NOMO-1 treated with dmso at 0.1 percent for 144 hours (cell line): ENCODE measurements at regions not wholly inside any gene's neighbourhood (a gene's known extent, or its start where the extent isn't known, plus 50 kb on each side); places are given as distances from the start of the nearest gene placed in this dataset.

Experiments used
- DNase-seq: peaks from one replicate; lab custom pipeline; 2025; ENCODE audit not compliant: unreplicated experiment; lab: John Stamatoyannopoulos, UW

DNA sequence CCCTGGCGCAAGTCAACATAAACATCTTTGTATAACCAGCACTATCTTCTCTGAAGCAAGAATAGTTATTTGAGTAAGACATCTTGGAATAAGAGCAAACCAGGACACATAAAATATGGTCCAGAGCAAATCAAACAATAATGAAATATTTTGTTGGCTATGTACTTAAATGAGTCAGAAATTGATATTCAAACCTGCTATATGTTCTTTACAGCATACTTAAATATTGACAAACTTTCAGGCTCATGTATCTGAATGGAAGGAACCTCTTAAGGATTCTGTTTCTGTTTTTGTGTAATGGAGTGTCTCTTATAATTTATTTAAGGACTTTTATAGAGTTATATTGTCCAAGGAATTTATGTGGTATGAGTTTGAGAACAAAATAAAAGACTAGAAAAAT, 747.3 kb downstream of the EFNA5 start:
- DNase-seq = no peak

DNA sequence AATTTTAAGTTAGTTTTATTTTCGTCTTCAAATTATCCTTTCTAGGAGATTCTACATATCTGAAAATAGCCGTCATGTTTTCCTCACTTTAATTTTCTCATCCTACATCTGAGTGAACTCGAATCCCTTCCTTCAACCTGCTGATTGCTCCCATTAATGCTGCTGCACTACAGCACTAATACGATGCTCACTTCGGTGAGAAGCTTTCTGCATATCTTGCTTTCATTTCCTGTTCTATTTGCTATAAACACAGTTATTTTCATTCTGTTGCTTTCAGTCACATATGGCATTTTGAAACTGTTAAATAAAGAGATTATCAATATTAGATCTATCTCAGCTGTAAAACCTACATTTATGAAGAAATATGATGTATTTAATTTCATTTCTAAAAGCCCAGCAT, 749.2 kb downstream of the EFNA5 start:
- DNase-seq = no peak

DNA sequence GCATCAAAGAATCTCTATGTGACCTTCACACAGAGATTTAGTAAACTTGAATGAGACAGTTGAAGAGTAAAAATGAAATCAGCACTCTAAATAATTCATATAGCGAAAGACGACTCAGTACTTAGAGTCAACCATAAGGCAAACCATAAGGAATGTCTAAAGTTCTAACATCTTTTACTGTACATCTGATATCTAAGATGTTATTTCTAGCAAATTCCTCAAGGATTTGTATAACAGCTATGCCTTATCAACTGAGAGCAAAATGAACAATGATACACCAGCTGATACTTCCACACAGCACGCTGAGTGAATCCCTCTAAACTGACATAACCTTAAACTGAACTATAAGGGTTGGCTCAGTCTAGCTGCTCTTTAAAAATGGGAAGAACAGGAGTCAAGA, 760.3 kb downstream of the EFNA5 start:
- no peak for DNase-seq

DNA sequence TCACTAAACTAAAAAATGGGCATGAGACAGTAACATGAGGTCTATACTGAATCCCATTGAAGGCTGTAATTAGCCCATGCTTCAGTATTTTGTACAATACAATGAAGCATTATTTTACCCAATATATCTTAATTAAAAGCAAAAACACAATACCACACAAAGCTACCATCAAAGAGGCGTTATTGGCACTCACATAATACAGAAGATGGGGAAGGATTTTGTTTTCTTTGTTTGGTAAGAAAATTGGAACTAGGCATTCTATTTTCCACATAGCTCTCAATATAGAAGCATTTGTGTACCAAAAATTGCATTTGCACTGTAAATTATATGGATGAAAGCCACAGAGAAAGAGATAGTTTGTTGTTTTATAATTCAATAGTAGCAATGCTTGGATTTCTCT, 761.0 kb downstream of the EFNA5 start:
- no peak for DNase-seq

DNA sequence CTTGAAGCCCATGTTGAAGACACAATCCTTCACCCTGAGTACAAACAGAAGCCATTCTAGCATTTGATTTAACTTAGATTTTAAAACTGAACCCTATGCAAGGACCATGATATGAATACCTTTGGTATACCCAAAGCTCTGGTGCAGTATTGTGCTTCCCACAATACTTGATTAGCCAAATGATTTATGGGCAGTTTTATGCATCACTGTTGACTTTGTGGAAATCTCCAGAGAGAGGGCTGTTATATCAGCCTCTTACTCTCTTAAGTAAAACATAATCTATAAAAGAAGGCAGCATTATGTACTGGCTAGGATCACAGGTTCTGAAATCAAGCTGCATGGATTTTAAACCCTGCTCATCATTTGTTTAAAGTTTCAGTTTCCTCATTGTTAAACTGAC, 762.8 kb downstream of the EFNA5 start:
- no peak for DNase-seq

DNA sequence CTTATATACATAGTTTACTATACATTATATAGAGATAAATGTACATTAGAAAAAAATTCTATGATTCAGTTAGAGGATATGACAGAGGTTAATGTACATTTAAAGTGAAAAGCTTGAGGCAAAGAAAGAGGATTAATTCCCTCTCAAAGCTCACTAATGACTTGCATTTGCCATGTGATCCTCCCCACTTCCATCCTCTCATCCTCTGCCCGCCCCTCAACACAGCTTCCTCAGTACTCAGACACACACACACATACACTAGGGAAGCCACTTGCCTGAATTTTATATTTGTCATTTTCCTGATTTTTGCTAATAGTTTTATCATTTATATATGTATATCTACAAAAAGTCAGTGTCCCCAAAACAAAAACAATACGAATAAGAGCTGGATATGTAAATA, 764.5 kb downstream of the EFNA5 start:
- DNase-seq = no peak

DNA sequence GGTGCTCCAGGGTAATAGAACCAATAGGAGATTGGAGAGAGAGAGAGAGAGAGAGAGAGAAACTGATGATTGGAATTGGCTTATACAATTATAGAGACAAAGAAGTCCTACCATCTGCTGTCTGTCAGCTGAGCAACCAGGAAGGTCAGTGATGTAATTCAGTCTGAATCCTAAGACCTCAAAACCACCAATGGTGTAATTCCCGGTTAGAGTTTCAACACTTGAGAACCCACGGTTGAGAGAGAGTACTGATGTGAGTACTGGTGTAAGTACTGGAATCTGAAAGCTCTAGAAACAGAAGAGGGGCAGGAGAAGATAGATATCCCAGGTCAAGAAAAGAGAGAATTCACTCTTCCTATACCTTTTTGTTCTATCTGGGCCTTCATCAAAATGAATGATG, 775.8 kb downstream of the EFNA5 start:
- DNase-seq = peak; percentile 43

DNA sequence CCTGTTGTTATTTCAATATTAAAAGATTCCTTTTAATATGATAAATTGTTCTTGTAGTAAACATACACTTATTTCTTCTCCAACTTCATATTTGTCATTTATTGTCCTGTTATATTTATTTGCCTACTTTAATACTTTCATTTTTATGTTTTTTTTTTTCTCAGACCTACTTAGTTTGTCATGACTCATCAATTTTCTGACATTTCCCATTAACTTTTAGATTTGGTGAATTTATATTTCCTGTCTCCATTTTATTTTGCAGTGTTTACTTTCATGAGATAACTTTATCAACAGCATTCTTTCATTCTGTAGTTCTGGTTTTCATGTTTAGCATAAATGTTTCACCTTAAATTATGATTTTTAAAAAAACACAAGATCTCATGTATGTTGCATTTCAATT, 788.7 kb downstream of the EFNA5 start:
- DNase-seq = no peak

DNA sequence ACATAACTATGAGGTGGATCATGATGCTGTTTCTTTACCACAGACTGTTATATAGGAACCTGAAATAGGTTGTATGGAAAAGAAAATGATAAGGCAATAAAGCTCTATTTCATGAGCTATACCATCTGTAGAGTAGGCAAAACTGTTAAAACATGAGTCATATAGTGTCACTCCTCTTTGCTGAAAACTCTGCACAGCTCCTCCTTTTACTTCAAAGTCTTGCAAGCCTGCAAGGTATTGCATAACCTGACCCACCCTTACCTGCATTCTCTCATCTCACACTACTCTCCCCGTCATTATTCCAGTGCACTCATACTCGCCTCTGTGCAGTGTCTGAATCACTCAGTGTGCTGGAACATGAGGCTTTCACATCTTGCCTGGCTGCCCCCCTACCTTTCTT, 790.1 kb downstream of the EFNA5 start:
- DNase-seq = no peak

DNA sequence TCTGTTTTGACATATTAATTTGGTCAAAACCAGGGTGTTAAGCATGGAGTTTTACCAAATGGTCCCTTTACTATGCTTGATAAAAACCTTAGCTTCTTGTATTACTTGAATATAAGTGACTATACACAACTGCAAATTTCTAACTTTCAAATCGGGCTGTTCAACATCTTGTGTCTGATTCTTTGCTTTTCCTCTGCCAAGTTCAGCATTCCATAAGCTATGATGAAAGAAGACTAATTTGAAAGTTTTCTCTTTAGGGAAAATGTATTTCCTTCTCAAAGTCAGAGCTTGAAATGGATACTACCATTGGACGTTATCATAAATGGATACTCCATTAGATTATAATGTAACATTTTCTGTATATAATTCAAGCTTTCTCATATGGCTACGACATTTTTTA, 792.9 kb downstream of the EFNA5 start:
- DNase-seq = no peak

DNA sequence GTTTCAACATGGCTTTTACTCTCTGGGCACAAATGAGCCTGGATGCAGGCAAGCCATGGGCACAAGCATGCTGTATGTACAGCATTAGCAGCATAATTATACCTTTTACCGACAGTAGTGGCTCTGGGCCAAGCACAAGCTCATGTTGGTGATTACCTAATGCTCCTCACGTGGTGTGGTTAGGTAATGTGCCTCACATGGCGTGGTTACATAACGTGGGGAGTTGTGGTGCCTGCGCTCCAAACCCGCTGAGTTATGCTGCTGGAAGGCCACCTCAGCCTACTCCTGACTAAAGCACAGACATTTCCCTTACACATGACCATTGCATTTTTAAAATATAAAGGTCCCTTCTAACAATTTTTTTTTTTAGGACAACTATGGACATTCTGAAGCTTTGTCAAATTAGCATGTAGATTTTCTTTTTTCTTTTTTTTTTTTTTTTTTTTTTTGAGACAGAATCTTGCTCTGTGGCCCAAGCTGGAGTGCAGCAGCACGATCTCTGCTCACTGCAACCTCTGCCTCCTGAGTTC, 794.0 kb downstream of the EFNA5 start:
- no peak for DNase-seq

DNA sequence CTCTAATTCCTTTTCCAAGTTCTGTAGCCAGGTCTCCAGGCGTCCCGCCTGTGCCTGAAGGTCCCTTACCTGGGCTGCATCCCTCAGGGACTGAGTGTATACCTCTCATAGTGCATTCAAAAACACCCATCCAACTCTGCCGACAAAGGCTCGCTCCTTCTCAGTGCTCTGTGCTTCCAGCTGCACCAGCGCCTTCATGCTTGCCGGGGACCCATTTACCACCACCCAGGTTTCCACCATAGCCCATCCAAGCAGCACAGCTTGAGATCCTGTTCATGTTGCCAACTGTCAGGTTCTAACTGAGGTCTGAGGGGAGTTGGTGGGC, 794.5 kb downstream of the EFNA5 start:
- no peak for DNase-seq

DNA sequence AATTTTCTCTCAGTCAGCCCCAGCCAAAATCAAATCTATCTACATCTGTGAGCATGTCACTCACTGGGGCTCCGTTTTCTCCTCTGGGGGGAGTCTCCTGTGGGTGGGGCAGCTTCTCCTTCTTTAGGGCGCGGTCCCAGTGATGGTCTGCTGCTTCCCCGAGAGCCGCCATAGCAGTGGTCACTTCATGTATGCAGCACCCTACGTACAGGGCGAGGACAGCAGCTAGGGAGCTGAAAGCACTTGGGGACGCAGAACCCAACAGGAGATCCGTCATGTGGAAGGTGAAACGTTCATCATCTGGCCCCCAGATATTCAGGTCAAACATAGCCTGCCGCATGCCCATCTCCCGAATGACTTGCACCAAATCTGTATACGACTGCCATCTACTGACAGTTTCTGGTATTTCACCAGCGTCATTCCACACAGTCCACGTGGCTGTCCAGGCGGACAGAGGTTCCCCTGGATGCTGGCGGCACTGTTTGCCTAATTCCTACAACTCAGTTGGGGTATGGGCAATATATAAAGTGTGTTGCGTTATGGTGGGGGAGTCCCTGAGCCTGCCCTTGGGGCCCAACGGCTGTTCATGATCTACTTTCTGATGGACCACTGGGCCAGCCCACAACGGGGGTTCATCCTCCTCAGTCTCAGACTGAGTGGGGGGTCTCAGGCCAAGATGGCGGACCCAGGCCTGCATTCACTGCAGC, 795.0 kb downstream of the EFNA5 start:
- no peak for DNase-seq

DNA sequence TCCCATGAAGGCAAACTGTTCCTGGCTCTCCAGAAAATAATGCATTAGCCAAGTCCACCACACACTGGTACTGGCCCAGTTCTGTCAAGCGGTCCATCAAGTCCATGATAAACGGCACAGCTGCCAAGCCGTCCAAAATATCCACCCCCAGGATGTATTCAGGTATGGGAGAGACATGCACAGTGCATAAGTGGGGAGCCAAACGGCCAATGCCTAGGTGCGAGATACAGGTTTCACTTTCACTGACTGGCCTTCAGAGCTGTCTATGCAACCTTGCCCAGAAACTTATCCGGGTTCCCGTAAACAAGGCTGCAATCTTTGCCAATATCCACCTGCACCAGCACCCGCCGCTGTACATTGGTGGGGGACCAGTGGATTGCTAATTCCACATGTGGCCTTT, 795.8 kb downstream of the EFNA5 start:
- no peak for DNase-seq

DNA sequence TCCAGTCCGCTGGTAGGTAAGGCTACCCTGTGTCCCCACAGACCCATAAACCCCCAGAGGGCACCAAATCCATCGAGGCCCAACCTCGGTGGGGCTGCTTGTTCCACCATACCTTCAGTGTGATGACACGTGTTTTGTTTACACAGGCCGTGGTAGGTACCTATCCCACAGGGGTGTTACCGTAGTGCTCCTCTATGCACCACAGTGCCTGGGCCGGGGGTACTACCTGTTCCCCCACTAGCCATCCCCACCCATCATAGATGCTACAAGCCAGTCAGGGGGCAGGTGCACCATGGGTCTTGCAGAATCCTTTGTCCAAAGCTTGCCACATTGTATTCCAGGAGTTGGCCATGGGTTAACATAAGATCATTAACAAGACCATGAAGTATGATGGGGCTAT, 796.2 kb downstream of the EFNA5 start:
- no peak for DNase-seq

DNA sequence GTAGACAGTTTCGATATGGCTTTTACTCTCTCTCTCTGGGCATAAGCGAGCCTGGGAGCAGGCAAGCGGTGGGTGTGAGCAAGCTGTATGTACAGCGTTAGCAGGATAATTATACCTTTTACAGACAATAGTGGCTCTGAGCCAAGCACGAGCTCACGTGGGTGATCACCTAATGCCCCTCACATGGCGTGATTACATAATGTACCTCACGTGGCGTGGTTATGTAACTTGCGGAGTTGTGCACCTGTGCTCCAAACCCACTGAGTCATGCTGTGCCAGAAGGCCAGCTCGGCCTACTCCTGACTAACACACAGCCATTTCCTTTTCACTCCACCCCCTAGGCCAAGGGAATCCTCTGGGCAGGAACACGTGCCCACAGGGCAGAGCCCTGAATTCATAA, 797.2 kb downstream of the EFNA5 start:
- no peak for DNase-seq

DNA sequence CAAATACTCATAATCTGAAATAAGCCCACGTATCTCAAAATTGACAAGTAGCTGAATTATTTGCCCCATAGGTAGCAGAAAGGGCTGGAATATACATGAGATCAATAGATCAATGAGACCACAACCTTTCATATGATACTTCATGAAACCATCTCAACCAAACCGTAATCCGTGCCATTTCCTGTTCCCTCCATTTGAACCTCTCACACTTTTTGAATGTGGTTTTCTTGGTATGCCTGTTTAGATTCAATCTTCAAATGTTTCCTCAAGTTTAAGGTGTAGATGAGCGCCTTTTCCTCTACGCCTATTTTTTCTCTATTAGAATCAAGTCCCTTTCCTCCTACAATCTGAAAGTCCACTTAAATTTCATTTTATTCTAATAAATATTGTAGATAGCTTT, 805.5 kb downstream of the EFNA5 start:
- no peak for DNase-seq

DNA sequence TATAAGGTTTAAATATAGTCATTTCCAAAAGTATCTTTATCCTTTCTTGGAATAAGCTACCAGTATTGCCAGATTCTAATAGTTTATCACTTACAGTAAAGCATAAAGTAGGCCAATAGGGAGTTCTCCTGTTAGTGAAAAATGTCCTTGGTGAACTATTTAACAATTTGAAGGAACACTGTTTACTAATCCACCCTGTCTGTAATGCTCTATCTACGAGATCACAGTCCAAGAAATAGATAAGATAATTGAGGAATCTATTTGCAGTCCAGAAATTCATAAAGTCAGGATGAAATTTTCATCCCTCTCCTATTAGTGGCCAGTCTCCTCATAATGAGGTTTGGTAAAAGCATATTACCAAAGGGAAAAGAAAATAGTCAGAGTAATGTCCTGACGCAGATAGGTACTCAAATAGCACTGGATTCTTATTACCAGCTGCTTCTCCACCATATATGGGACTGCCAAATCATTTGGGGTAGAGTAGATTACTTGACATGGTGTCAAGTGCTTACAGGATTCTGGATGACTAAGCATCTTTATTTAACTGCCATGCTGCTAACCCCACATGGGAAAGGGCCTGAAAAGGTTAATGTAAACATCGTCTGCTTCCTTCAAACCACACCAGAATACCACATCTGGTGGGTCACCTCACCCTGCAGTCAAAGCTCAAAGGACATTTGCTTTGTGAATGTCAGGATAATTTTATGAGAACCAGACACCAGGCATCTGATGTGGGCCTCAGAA, 808.1 kb downstream of the EFNA5 start:
- no peak for DNase-seq

DNA sequence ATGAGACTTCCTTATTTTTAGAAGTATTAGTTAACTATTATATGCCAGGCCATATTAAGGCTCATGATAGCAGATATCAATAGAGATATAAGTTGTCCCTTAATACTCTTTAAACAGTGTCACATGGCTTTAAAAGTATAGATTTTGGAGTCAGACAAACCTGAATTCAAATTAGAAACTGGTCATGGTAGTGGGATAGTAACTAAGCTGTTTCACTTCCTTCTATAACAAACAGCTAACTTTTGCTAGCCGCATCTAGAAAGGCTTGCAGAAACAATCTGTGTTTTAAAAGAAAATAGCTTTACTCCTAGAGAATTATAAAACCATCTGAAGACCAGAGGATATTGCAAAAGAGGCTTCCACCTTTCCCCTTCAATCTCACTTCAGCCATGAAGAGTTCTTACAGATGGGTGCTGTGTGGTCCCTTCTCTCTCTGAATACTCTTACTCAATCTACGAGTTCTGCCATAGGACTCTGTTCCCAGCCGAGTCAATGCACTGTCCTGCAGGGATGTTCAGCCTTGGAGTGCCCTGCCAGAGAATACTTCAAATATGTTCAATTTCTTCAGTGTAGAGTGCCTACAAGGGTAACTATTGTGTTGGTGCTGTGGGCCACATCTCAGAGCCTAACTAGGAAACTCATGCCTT, 810.2 kb downstream of the EFNA5 start:
- no peak for DNase-seq

DNA sequence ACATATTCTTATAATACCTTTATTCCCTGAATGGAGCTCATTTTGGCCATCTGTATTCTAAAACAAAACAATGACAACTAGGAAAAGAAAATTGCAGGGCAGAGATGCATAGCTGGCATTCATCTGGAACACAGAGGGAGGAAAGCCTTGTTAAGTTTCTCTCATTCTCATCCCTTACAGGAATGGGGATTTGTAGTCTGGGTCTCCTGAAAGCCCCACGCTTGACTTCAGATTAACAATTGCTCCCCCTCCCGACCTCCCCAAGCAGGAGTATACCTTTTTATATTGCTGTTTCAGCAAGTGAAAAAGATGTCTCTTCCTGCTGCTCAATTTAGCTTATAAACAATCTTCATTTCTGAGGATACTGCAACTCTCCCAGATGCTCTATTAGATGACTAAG, 812.1 kb downstream of the EFNA5 start:
- no peak for DNase-seq

DNA sequence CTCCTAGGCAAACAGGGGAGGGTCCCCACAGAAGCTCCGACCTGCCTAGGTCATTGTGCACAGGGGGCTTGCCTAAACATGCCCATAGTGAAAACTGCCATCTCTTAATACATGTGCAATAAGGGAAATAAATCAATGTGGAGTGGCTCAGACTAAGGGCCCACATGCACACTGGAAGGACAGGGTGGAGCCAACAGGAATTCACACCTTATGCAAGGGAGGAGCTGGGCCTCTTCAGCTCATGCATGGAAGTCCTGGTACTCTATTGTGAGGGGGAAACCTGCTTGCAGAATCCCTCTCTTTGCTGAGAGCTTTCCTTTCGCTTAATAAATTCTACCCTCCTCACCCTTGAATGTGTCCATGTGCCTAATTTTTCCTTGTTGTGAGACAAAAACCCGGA, 815.8 kb downstream of the EFNA5 start:
- DNase-seq = no peak

DNA sequence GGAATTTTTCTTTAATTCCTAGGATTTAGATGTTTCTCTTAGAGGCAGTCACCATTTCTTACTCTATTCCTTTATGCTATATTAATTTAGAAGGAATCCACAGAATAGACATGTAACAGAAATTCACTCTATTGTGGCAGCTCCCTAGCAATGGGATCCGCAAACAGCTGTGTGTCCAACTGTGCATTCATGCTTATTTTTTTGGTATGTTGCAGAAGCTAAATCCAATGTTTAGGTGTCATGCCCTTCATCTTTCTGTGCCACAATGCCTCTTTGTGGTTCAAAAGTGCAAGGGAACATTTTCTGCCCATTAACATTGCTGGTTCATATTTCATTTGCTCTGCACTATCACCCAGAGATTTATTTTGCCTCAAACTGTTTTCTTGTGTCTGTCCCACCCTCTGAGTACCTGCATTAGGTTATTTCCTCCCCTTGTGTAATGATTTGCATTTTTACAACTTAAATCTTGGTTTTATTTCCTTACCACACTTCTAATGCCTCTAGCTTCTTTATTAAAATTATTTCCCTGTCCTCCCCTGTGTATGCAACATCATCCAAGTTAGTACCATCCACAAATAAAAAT, 816.5 kb downstream of the EFNA5 start:
- DNase-seq = no peak
